ENCODE measurements at regions not wholly inside any gene's neighbourhood (a gene's known extent, or its start where the extent isn't known, plus 50 kb on each side); places are given as distances from the start of the nearest gene placed in this dataset.

- Histone ChIP-seq H4K5ac (ENCODE audit: insufficient read length, low read depth, low read length) (no peak overlapping the region), H4K20me1 (ENCODE audit: control insufficient read depth, insufficient read depth, insufficient read length) (no peaks in the 10 kb centered on the region), H2BK120ac (ENCODE audit: low read depth, low read length, poor library complexity, severe bottlenecking) (no peak overlapping the region), H3K56ac (ENCODE audit: insufficient read length, low read depth, low read length) (no peak overlapping the region), H3K27ac (ENCODE audit: insufficient read length, low read depth, low read length) (no peak overlapping the region), H2BK15ac (ENCODE audit: low read depth, low read length) (no peak overlapping the region), H2AFZ (ENCODE audit: low read length) (no peak overlapping the region), H3K27me3 (ENCODE audit: insufficient read depth, low read length) (no peaks in the 10 kb centered on the region), H2BK5ac (ENCODE audit: insufficient read length, low read length) (no peak overlapping the region), H2BK20ac (ENCODE audit: low read depth, low read length, poor library complexity, severe bottlenecking) (no peak overlapping the region), H3K23me2 (ENCODE audit: insufficient read length, low read depth, low read length, poor library complexity, severe bottlenecking) (no peaks in the 10 kb centered on the region), H3K14ac (ENCODE audit: insufficient read depth, low read length) (no peak overlapping the region), H3K9ac (ENCODE audit: extremely low read depth, insufficient read length, low read length) (no peak overlapping the region), H3T11ph (ENCODE audit: low read length) (no peak overlapping the region), H3K4me2 (ENCODE audit: insufficient read depth, insufficient read length, low read length) (no peak overlapping the region), H3K4me1 (ENCODE audit: insufficient read depth, low read length) (no peaks in the 10 kb centered on the region), H4K91ac (ENCODE audit: insufficient read length, low read depth, low read length) (no peak overlapping the region), H3K4ac (ENCODE audit: low read depth, low read length) (no peak overlapping the region), H3K79me1 (ENCODE audit: insufficient read depth, low read depth, low read length, poor library complexity, severe bottlenecking) (no peaks in the 10 kb centered on the region), H3K79me2 (ENCODE audit: insufficient read depth, low read length) (no peaks in the 10 kb centered on the region), H2BK12ac (ENCODE audit: insufficient read length, low read depth, low read length) (no peak overlapping the region), H3K9me3 (ENCODE audit: control insufficient read depth, low read depth, low read length) (no peaks in the 10 kb centered on the region), H3K23ac (ENCODE audit: insufficient read length, low read depth, low read length) (no peak overlapping the region), H4K8ac (replicated peaks; ENCODE audit: insufficient read length, low read depth, low read length) (no peak overlapping the region), H2AK5ac (ENCODE audit: insufficient read length, low read length) (no peak overlapping the region), H3K18ac (ENCODE audit: insufficient read length, low read depth, low read length) (no peak overlapping the region)
- no peaks in the 10 kb centered on the region; a peak in 1 of 5 replicates for H3K9me3 Mint-ChIP-seq
- peaks cover 3% of the 10 kb centered on the region; the same call in 1 of the 2 replicates for H3K27me3 Mint-ChIP-seq (ENCODE audit: low read depth)
- TF ChIP-seq CTCF (conservative IDR thresholded peaks at IDR 0.05), result no peak
- H3K27ac Mint-ChIP-seq, result no peak overlapping the region
- WGBS (ENCODE audit: extremely low coverage, insufficient read length, low lambda C conversion rate), result no CpG with 5 or more reads among the region's 4 CpGs
- H3K4me3 Mint-ChIP-seq, result no peak overlapping the region
- no peaks in the 10 kb centered on the region for H3K4me1 Mint-ChIP-seq
- DNase-seq, result no peak
- H3K36me3 Mint-ChIP-seq (ENCODE audit: insufficient read depth in 1 of 3, low read depth in 3 of 3), result no peaks in the 10 kb centered on the region; a peak in 1 of 7 replicates
Observed at GRCh38 chr19:30880151-30880550, 469.1 kb downstream of the TSHZ3 start.

Data from H9 (cell line).